K562 (cell line): ENCODE measurements at regions not wholly inside any gene's neighbourhood (a gene's known extent, or its start where the extent isn't known, plus 50 kb on each side); places are given as distances from the start of the nearest gene placed in this dataset.

Experiments used
- ARID4B ChIP-seq: sonication (generic); formaldehyde crosslinking; IDR thresholded peaks from 2 replicates; pipeline ENCODE4 v1.8.0; 2022; ENCODE audit warnings: mild to moderate bottlenecking, missing genetic modification reagents
- CGGBP1 ChIP-seq: fragments of 250-450 bp; sonication (Bioruptor Pico); IDR thresholded peaks from 2 replicates; pipeline ENCODE4 v1.9.0; 2021; ENCODE audit warnings: mild to moderate bottlenecking
- CTCF ChIP-seq, 3 experiments: IDR thresholded peaks in 2 of 3; conservative IDR thresholded peaks in 1 of 3; 2 replicates each; pipeline ENCODE4 v1.5.1; 2011 to 2012; ENCODE audit warnings: low read length in 3 of 3, mild to moderate bottlenecking in 3 of 3, control low read depth in 2 of 3, improper control_type of control experiment in 1 of 3, inconsistent platforms in 1 of 3, low read depth in 1 of 3, mixed read lengths in 1 of 3, moderate library complexity in 1 of 3; ENCODE audit not compliant: insufficient read depth in 2 of 3
- EP300 ChIP-seq: IDR thresholded peaks from 2 replicates; pipeline ENCODE4 v1.6.1; 2012; ENCODE audit warnings: low read length, improper control_type of control experiment
- ETS1 ChIP-seq: conservative IDR thresholded peaks from 2 replicates; pipeline ENCODE4 v1.6.1; 2011; ENCODE audit warnings: low read depth, mild to moderate bottlenecking, low read length; ENCODE audit not compliant: control insufficient read depth
- GATA2 ChIP-seq: sonication (generic); formaldehyde crosslinking; IDR thresholded peaks from 2 replicates; pipeline ENCODE4 v1.4.0; 2020; ENCODE audit warnings: mild to moderate bottlenecking, missing genetic modification reagents
- HEY1 ChIP-seq: fragments of 250-450 bp; sonication (Bioruptor Pico); IDR thresholded peaks from 2 replicates; pipeline ENCODE4 v1.5.0; 2020; ENCODE audit warnings: mild to moderate bottlenecking, moderate library complexity, borderline replicate concordance
- NFRKB ChIP-seq: fragments of 450-650 bp; IDR thresholded peaks from 2 replicates; pipeline ENCODE4 v1.6.1; 2016; ENCODE audit warnings: low read depth
- NFYB ChIP-seq: IDR thresholded peaks from 2 replicates; pipeline ENCODE4 v1.6.1; 2011; ENCODE audit warnings: mild to moderate bottlenecking, moderate library complexity; ENCODE audit not compliant: insufficient read length; ENCODE audit errors: extremely low read depth
- PHF21A ChIP-seq: fragments of 450-650 bp; IDR thresholded peaks from 2 replicates; pipeline ENCODE4 v1.6.1; 2017; ENCODE audit warnings: low read depth, borderline replicate concordance
- POLR2AphosphoS5 ChIP-seq: IDR thresholded peaks from 2 replicates; pipeline ENCODE4 v1.6.1; 2011; ENCODE audit warnings: mild to moderate bottlenecking, low read depth, low read length, moderate library complexity; ENCODE audit not compliant: control insufficient read depth, insufficient read depth
- SREBF2 ChIP-seq: sonication (generic); formaldehyde crosslinking; IDR thresholded peaks from 2 replicates; pipeline ENCODE4 v1.4.0; 2020; ENCODE audit warnings: mild to moderate bottlenecking, missing genetic modification reagents
- TAF1 ChIP-seq: IDR thresholded peaks from 2 replicates; pipeline ENCODE4 v1.6.1; 2011; ENCODE audit warnings: mild to moderate bottlenecking, low read length, moderate library complexity; ENCODE audit not compliant: insufficient read depth, control insufficient read depth, severe bottlenecking; ENCODE audit errors: extremely low read depth

- no peak for TF ChIP-seq NFYB
- no peak for TF ChIP-seq SREBF2
- no peak for TF ChIP-seq CTCF (IDR thresholded peaks at IDR 0.05 in 2 of 3, conservative IDR thresholded peaks at IDR 0.05 in 1 of 3; ENCODE audit: insufficient read depth in 2 of 3, low read depth in 1 of 3, low read length in 3 of 3)
- TF ChIP-seq POLR2AphosphoS5: no peak
- no peak for TF ChIP-seq TAF1
- no peak for TF ChIP-seq ARID4B (CRISPR knock-in tag)
- no peak for TF ChIP-seq NFRKB
- TF ChIP-seq HEY1: no peak
- TF ChIP-seq CGGBP1 (CRISPR knock-in tag): no peak
- TF ChIP-seq GATA2: no peak
- TF ChIP-seq ETS1: no peak
- TF ChIP-seq EP300: no peak
- no peak for TF ChIP-seq PHF21A
These were observed 186.6 kb downstream of the RAB11FIP2 start for GRCh38 chr10:117860135-117860534.
